Naive thymus-derived CD8-positive, alpha-beta T cell (primary cell): ENCODE measurements at regions not wholly inside any gene's neighbourhood (a gene's known extent, or its start where the extent isn't known, plus 50 kb on each side); places are given as distances from the start of the nearest gene placed in this dataset.

Experiments
- ATAC-seq, 2 donors: fragments of 150-1000 bp; cut with Tn5 transposase in 1 of 2; sonication (Bioruptor Pico), chemical (Tn5 transposase) in 1 of 2; 1 replicate in 1 of 2; 2 replicates in 1 of 2; pipeline ENCODE4 v1.10.0; 2021; ENCODE audit warnings: mild to moderate bottlenecking in 2 of 2, moderate library complexity in 2 of 2
- POLR2A ChIA-PET: fragments of 350-600 bp; sonication (Branson Sonifier 250); formaldehyde crosslinking; loops from one replicate; lab custom pipeline; 2021; ENCODE audit warnings: antibody characterized with exemption; lab: Charles Lee
- DNase-seq, 10 donors: peaks; one replicate each; pipeline versions ENCODE4 v3.0.0 to v3.0.0-alpha.2; 2020 to 2022
- H3K27ac Mint-ChIP-seq, 10 donors: one replicate each; pipeline ENCODE4 v1.8.0; 2020 to 2022; ENCODE audit warnings: mild to moderate bottlenecking in 10 of 10, mixed read lengths in 10 of 10, moderate library complexity in 4 of 10, inconsistent platforms in 1 of 10
- H3K27me3 Mint-ChIP-seq, 5 donors: one replicate each; pipeline ENCODE4 v1.8.0; 2021 to 2022; ENCODE audit warnings: mixed read lengths in 5 of 5
- H3K36me3 Mint-ChIP-seq, 3 donors: one replicate each; pipeline ENCODE4 v1.8.0; 2020 to 2022; ENCODE audit warnings: mixed read lengths in 3 of 3, mild to moderate bottlenecking in 2 of 3, inconsistent platforms in 1 of 3
- H3K4me1 Mint-ChIP-seq, 4 donors: one replicate each; pipeline ENCODE4 v1.8.0; 2021 to 2022; ENCODE audit warnings: mixed read lengths in 4 of 4
- H3K4me3 Mint-ChIP-seq, 10 donors: one replicate each; pipeline ENCODE4 v1.8.0; 2020 to 2022; ENCODE audit warnings: mild to moderate bottlenecking in 10 of 10, mixed read lengths in 10 of 10, moderate library complexity in 6 of 10, inconsistent platforms in 1 of 10
- H3K9me3 Mint-ChIP-seq, 9 donors: one replicate each; pipeline ENCODE4 v1.8.0; 2020 to 2022; ENCODE audit warnings: mixed read lengths in 9 of 9, mild to moderate bottlenecking in 3 of 9, inconsistent platforms in 1 of 9, moderate library complexity in 1 of 9

GRCh38 chr11:129324533-129325175 lies 51.0 kb upstream of the BARX2 start:
- H3K27ac Mint-ChIP-seq = no peak overlapping the region
- no peak overlapping the region for H3K4me3 Mint-ChIP-seq
- H3K36me3 Mint-ChIP-seq = no peaks in the 10 kb centered on the region
- no peak for DNase-seq
- H3K4me1 Mint-ChIP-seq = no peaks in the 10 kb centered on the region
- POLR2A ChIA-PET = no interaction called here
- peaks cover 0 to 7% (median 0%) of the 10 kb centered on the region in 5 donors for H3K27me3 Mint-ChIP-seq
- ATAC-seq = no peak
- H3K9me3 Mint-ChIP-seq = no peaks in the 10 kb centered on the region

GRCh38 chr11:129323896-129324502 lies 51.6 kb upstream of the BARX2 start:
- Mint-ChIP-seq H3K27ac (peak overlapping the region in 1 of 10 donors; percentile 60), H3K27me3 (peaks cover 0 to 7% (median 0%) of the 10 kb centered on the region in 5 donors), H3K9me3 (no peaks in the 10 kb centered on the region), H3K4me1 (no peaks in the 10 kb centered on the region), H3K4me3 (no peak overlapping the region), H3K36me3 (no peaks in the 10 kb centered on the region)
- DNase-seq = no peak
- POLR2A ChIA-PET = no interaction called here
- no peak for ATAC-seq

- peaks cover 0 to under 1% (median under 1%) of the 10 kb centered on the region in 4 donors for H3K4me1 Mint-ChIP-seq
- POLR2A ChIA-PET = no interaction called here
- H3K9me3 Mint-ChIP-seq = no peaks in the 10 kb centered on the region
- peaks cover 0 to 7% (median 0%) of the 10 kb centered on the region in 5 donors for H3K27me3 Mint-ChIP-seq
- DNase-seq = no peak
- H3K36me3 Mint-ChIP-seq = no peaks in the 10 kb centered on the region
- no peak for ATAC-seq
- no peak overlapping the region for H3K4me3 Mint-ChIP-seq
- H3K27ac Mint-ChIP-seq = no peak overlapping the region
Observed at GRCh38 chr11:129322941-129323340, 52.7 kb upstream of the BARX2 start.

GRCh38 chr11:129321076-129321475 lies 54.6 kb upstream of the BARX2 start:
- Mint-ChIP-seq H3K4me3 (no peak overlapping the region), H3K36me3 (no peaks in the 10 kb centered on the region), H3K27ac (peak overlapping the region in 1 of 10 donors; percentile 16), H3K9me3 (no peaks in the 10 kb centered on the region), H3K4me1 (peaks cover 0 to 11% (median 3%) of the 10 kb centered on the region in 4 donors), H3K27me3 (peaks cover 0 to 7% (median 0%) of the 10 kb centered on the region in 5 donors)
- ATAC-seq (no peak), DNase-seq (no peak)
- POLR2A ChIA-PET = no interaction called here

- POLR2A ChIA-PET = no interaction called here
- peaks cover 0 to 11% (median 3%) of the 10 kb centered on the region in 4 donors for H3K4me1 Mint-ChIP-seq
- H3K27me3 Mint-ChIP-seq = peaks cover 0 to 7% (median 0%) of the 10 kb centered on the region in 5 donors
- no peaks in the 10 kb centered on the region for H3K36me3 Mint-ChIP-seq
- no peak overlapping the region for H3K27ac Mint-ChIP-seq
- ATAC-seq (no peak), DNase-seq (no peak)
- H3K9me3 Mint-ChIP-seq = peaks cover 0 to 2% (median 0%) of the 10 kb centered on the region in 9 donors
- H3K4me3 Mint-ChIP-seq = no peak overlapping the region
Observed at GRCh38 chr11:129320494-129320893, 55.2 kb upstream of the BARX2 start.

- Mint-ChIP-seq H3K4me1 (peaks cover 0 to 11% (median 3%) of the 10 kb centered on the region in 4 donors), H3K36me3 (no peaks in the 10 kb centered on the region), H3K27me3 (peaks cover 0 to 7% (median 0%) of the 10 kb centered on the region in 5 donors), H3K4me3 (no peak overlapping the region), H3K27ac (no peak overlapping the region), H3K9me3 (peaks cover 0 to 2% (median 0%) of the 10 kb centered on the region in 9 donors)
- ATAC-seq (no peak), DNase-seq (no peak)
- POLR2A ChIA-PET = no interaction called here
Observed at GRCh38 chr11:129319751-129320150, 55.9 kb upstream of the BARX2 start.

- Mint-ChIP-seq H3K4me1 (peaks cover 0 to 11% (median 5%) of the 10 kb centered on the region in 4 donors), H3K36me3 (no peaks in the 10 kb centered on the region), H3K27ac (peak overlapping the region in 1 of 10 donors; percentile 0), H3K27me3 (peaks cover 0 to 6% (median 0%) of the 10 kb centered on the region in 5 donors), H3K4me3 (no peak overlapping the region), H3K9me3 (peaks cover 0 to 2% (median 0%) of the 10 kb centered on the region in 9 donors)
- ATAC-seq (no peak), DNase-seq (no peak)
- POLR2A ChIA-PET = no interaction called here
Observed at GRCh38 chr11:129319201-129319600, 56.4 kb upstream of the BARX2 start.

GRCh38 chr11:129317571-129317970 lies 58.1 kb upstream of the BARX2 start:
- H3K9me3 Mint-ChIP-seq = peaks cover 0 to 2% (median 0%) of the 10 kb centered on the region in 9 donors
- no peak for DNase-seq
- POLR2A ChIA-PET = interaction anchor here (0.6 kb wide), 1 partner anchor 204 kb away, joined by 3 read pairs; no protein-coding TSS in a partner anchor

GRCh38 chr11:129316781-129317180 lies 58.9 kb upstream of the BARX2 start:
- POLR2A ChIA-PET = no interaction called here
- DNase-seq = no peak
- Mint-ChIP-seq H3K4me3 (no peak overlapping the region), H3K36me3 (no peaks in the 10 kb centered on the region), H3K27ac (peak overlapping the region in 1 of 10 donors; percentile 12), H3K4me1 (peaks cover 0 to 11% (median 5%) of the 10 kb centered on the region in 4 donors), H3K9me3 (peaks cover 0 to 2% (median 0%) of the 10 kb centered on the region in 9 donors), H3K27me3 (no peaks in the 10 kb centered on the region)
- ATAC-seq = no peak

More at GRCh38 chr11:129317571-129317970, 58.1 kb upstream of the BARX2 start:
- H3K4me3 Mint-ChIP-seq = no peak overlapping the region
- H3K27me3 Mint-ChIP-seq = peaks cover 0 to 3% (median 0%) of the 10 kb centered on the region in 5 donors
- H3K27ac Mint-ChIP-seq = no peak overlapping the region
- no peaks in the 10 kb centered on the region for H3K36me3 Mint-ChIP-seq
- ATAC-seq = no peak
- peaks cover 0 to 11% (median 5%) of the 10 kb centered on the region in 4 donors for H3K4me1 Mint-ChIP-seq

GRCh38 chr11:129315781-129316579 lies 59.7 kb upstream of the BARX2 start:
- Mint-ChIP-seq H3K36me3 (no peaks in the 10 kb centered on the region), H3K9me3 (peaks cover 0 to 4% (median 0%) of the 10 kb centered on the region in 9 donors), H3K27ac (no peak overlapping the region), H3K27me3 (no peaks in the 10 kb centered on the region), H3K4me3 (no peak overlapping the region), H3K4me1 (peaks cover 0 to 11% (median 5%) of the 10 kb centered on the region in 4 donors)
- POLR2A ChIA-PET = no interaction called here
- ATAC-seq (no peak), DNase-seq (no peak)

GRCh38 chr11:129314371-129314770 lies 61.3 kb upstream of the BARX2 start:
- POLR2A ChIA-PET = no interaction called here
- Mint-ChIP-seq H3K27ac (no peak overlapping the region), H3K4me3 (no peak overlapping the region), H3K36me3 (no peaks in the 10 kb centered on the region), H3K27me3 (peaks cover 0 to under 1% (median 0%) of the 10 kb centered on the region in 5 donors), H3K9me3 (peaks cover 0 to 5% (median 0%) of the 10 kb centered on the region in 9 donors), H3K4me1 (peaks cover 0 to 11% (median 5%) of the 10 kb centered on the region in 4 donors)
- DNase-seq (no peak), ATAC-seq (no peak)

GRCh38 chr11:129313541-129314297 lies 61.9 kb upstream of the BARX2 start:
- DNase-seq (no peak), ATAC-seq (no peak)
- peaks cover 0 to 5% (median 0%) of the 10 kb centered on the region in 9 donors for H3K9me3 Mint-ChIP-seq
- POLR2A ChIA-PET = no interaction called here
- peaks cover 0 to 7% (median under 1%) of the 10 kb centered on the region in 5 donors for H3K27me3 Mint-ChIP-seq
- peaks cover 0 to 11% (median 5%) of the 10 kb centered on the region in 4 donors for H3K4me1 Mint-ChIP-seq
- no peak overlapping the region for H3K27ac Mint-ChIP-seq
- no peaks in the 10 kb centered on the region for H3K36me3 Mint-ChIP-seq
- no peak overlapping the region for H3K4me3 Mint-ChIP-seq
